ENCODE measurements at regions not wholly inside any gene's neighbourhood (a gene's known extent, or its start where the extent isn't known, plus 50 kb on each side); places are given as distances from the start of the nearest gene placed in this dataset.

- TF ChIP-seq HOXB6 (CRISPR knock-in tag; IDR thresholded peaks at IDR 0.05; ENCODE audit: borderline replicate concordance) (no peak), PHF20 (IDR thresholded peaks at IDR 0.05; ENCODE audit: partially characterized antibody) (no peak), BCOR (IDR thresholded peaks at IDR 0.05) (no peak)
Measured at GRCh38 chr2:2669316-2669715, 338.2 kb upstream of the MYT1L start (continued).

- H2AFZ ChIP-seq (ENCODE audit: low read depth, low read length), result no peak overlapping the region
- no peak overlapping the region for H3K27ac ChIP-seq (ENCODE audit: extremely low read depth, low read depth, low read length)
- CTCF ChIA-PET (ENCODE audit: low intra/inter-chr PET ratio), result no interaction called here
- 0% methylated on average over 20 of the region's 21 CpGs for WGBS (ENCODE audit: insufficient coverage, low coverage, missing lambda C conversion rate)
- BruUV-seq (replicated peaks), result no TSS peak
- in situ Hi-C loops (cut with MboI) (no loop called here), intact Hi-C loops (cut with micrococcal nuclease) (no loop called here)
- peaks cover 9% of the 10 kb centered on the region for H4K20me1 ChIP-seq (replicated peaks; ENCODE audit: control insufficient read depth, insufficient read depth, low read length)
- FAIRE-seq (no peak), ATAC-seq (no peak), DNase-seq (ENCODE audit: extremely low read depth in 1 of 4, low spot score in 3 of 4) (no peak)
- no peaks in the 10 kb centered on the region for H3K79me2 ChIP-seq (ENCODE audit: control insufficient read depth, insufficient read depth, low read length)
- no peak overlapping the region for H3K4me2 ChIP-seq (ENCODE audit: insufficient read depth, low read length)
- H3K27me3 ChIP-seq (ENCODE audit: control insufficient read depth in 2 of 2, insufficient read depth in 2 of 2, low read length in 2 of 2), result peaks cover 33 to 83% of the 10 kb centered on the region in 2 experiments; a peak in 4 of 5 replicates
- no peaks in the 10 kb centered on the region for H3K9me3 ChIP-seq (replicated peaks; ENCODE audit: control insufficient read depth, insufficient read depth, low read depth, low read length)
- no peaks in the 10 kb centered on the region for H3K9me1 ChIP-seq (ENCODE audit: control insufficient read depth, insufficient read depth, low read length)
- H3K4me1 ChIP-seq (replicated peaks in 1 of 2; ENCODE audit: control insufficient read depth in 2 of 2, insufficient read depth in 2 of 2, low read length in 2 of 2), result no peaks in the 10 kb centered on the region
- no peak overlapping the region for H3K4me3 ChIP-seq
- H3K36me3 ChIP-seq (ENCODE audit: control insufficient read depth, insufficient read depth, low read length), result no peaks in the 10 kb centered on the region
- POLR2A ChIA-PET, result interaction anchor here (0.7 to 1.4 kb wide), 2 partner anchors 12 to 46 kb away, joined by 3 read pairs; no protein-coding TSS in a partner anchor
- H3K9ac ChIP-seq (ENCODE audit: insufficient read depth in 1 of 2, low read depth in 2 of 2, low read length in 2 of 2), result no peak overlapping the region
- TF ChIP-seq ZNF274 (IDR thresholded peaks at IDR 0.05; ENCODE audit: borderline replicate concordance, low read depth, low read length), result no peak
- TF ChIP-seq HNRNPK (IDR thresholded peaks at IDR 0.05; ENCODE audit: low read depth, low read length, poor library complexity, severe bottlenecking), result no peak
- TF ChIP-seq POLR2AphosphoS2 (IDR thresholded peaks at IDR 0.05; ENCODE audit: low read length), result no peak
- TF ChIP-seq TCFL5 (CRISPR knock-in tag; conservative IDR thresholded peaks at IDR 0.05), result no peak
- no peak for TF ChIP-seq NKRF (IDR thresholded peaks at IDR 0.05; ENCODE audit: borderline replicate concordance)
- TF ChIP-seq ZNF79 (CRISPR knock-in tag; IDR thresholded peaks at IDR 0.05; ENCODE audit: low read depth), result no peak
- TF ChIP-seq YBX1 (IDR thresholded peaks at IDR 0.05), result no peak
- no peak for TF ChIP-seq CBFA2T2 (conservative IDR thresholded peaks at IDR 0.05)
- no peak for TF ChIP-seq C11orf30 (IDR thresholded peaks at IDR 0.05; ENCODE audit: low read depth)
- no peak for TF ChIP-seq RHOXF2B (CRISPR knock-in tag; conservative IDR thresholded peaks at IDR 0.05)
- TF ChIP-seq ETS2 (tag; IDR thresholded peaks at IDR 0.05; ENCODE audit: borderline replicate concordance, poor library complexity, severe bottlenecking), result no peak
- no peak for TF ChIP-seq RREB1 (CRISPR knock-in tag; IDR thresholded peaks at IDR 0.05)
Measured at GRCh38 chr2:2668681-2669265, 337.7 kb upstream of the MYT1L start.

All from K562 (cell line).